Neural cell (in vitro differentiated cells): ENCODE measurements at regions not wholly inside any gene's neighbourhood (a gene's known extent, or its start where the extent isn't known, plus 50 kb on each side); places are given as distances from the start of the nearest gene placed in this dataset.

ENCODE experiments used
- H2AFZ ChIP-seq: fragments of 200-600, 300-800 bp; sonication (generic), shearing (Covaris generic); 2 replicates; pipeline ENCODE4 v1.6.0; 2014; ENCODE audit warnings: low read depth, mild to moderate bottlenecking, antibody characterized with exemption, low read length, moderate library complexity
- H3F3A ChIP-seq: fragments of 200-600 bp; shearing (Covaris generic); 2 replicates; pipeline ENCODE4 v1.6.1; 2016; ENCODE audit warnings: mild to moderate bottlenecking, moderate library complexity, mixed read lengths, antibody characterized with exemption, low read length; ENCODE audit not compliant: insufficient read depth, poor library complexity, severe bottlenecking
- H3K27ac ChIP-seq: fragments of 200-600, 300-800 bp; sonication (generic), shearing (Covaris generic); 2 replicates; pipeline ENCODE4 v1.5.1; 2014; ENCODE audit warnings: mild to moderate bottlenecking, low read length, moderate library complexity
- H3K27me3 ChIP-seq: fragments of 300-800, 200-600 bp; sonication (generic), shearing (Covaris generic); 2 replicates; pipeline ENCODE4 v1.6.0; 2014; ENCODE audit warnings: mild to moderate bottlenecking, low read depth, low read length, moderate library complexity; ENCODE audit not compliant: insufficient read depth
- H3K36me3 ChIP-seq: fragments of 300-800, 200-600 bp; sonication (generic), shearing (Covaris generic); 2 replicates; pipeline ENCODE4 v1.5.1; 2014; ENCODE audit warnings: mild to moderate bottlenecking, antibody characterized with exemption, low read length, moderate library complexity; ENCODE audit not compliant: insufficient read depth
- H3K4me2 ChIP-seq: fragments of 300-800, 200-600 bp; sonication (generic), shearing (Covaris generic); 2 replicates; pipeline ENCODE4 v1.6.0; 2014; ENCODE audit warnings: mild to moderate bottlenecking, low read length
- H3K4me3 ChIP-seq: fragments of 300-800, 200-600 bp; sonication (generic), shearing (Covaris generic); 2 replicates; pipeline ENCODE4 v1.5.1; 2014; ENCODE audit warnings: mild to moderate bottlenecking, low read length, moderate library complexity
- H3K79me2 ChIP-seq: fragments of 200-600 bp; shearing (Covaris generic); replicated peaks from 2 replicates; pipeline ENCODE4 v1.6.0; 2014; ENCODE audit warnings: mild to moderate bottlenecking, low read length, moderate library complexity; ENCODE audit not compliant: insufficient read depth
- H3K9ac ChIP-seq: fragments of 300-800, 200-600 bp; sonication (generic), shearing (Covaris generic); 2 replicates; pipeline ENCODE4 v1.6.1; 2016; ENCODE audit warnings: mild to moderate bottlenecking, low read length, mixed read lengths
- H3K9me2 ChIP-seq: fragments of 200-600 bp; shearing (Covaris generic); 2 replicates; pipeline ENCODE4 v1.6.1; 2016; ENCODE audit warnings: mild to moderate bottlenecking, low read length, mixed read lengths; ENCODE audit not compliant: insufficient read depth
- H3K9me3 ChIP-seq: fragments of 200-600, 300-800 bp; sonication (generic), shearing (Covaris generic); 2 replicates; pipeline ENCODE4 v1.6.1; 2016; ENCODE audit warnings: mild to moderate bottlenecking, mixed run types, low read length, moderate library complexity, mixed read lengths
- H4K20me1 ChIP-seq: fragments of 200-600 bp; shearing (Covaris generic); 2 replicates; pipeline ENCODE4 v1.6.1; 2016; ENCODE audit warnings: mild to moderate bottlenecking, mixed run types; ENCODE audit not compliant: insufficient read depth
- EP300 ChIP-seq: fragments of 450-650 bp; conservative IDR thresholded peaks from 2 replicates; pipeline ENCODE4 v1.6.1; 2014; ENCODE audit warnings: antibody characterized with exemption, mild to moderate bottlenecking, moderate library complexity; ENCODE audit not compliant: poor library complexity, severe bottlenecking
- EZH2 ChIP-seq: fragments of 200-600, 300-800 bp; shearing (Covaris generic), sonication (generic); IDR thresholded peaks from 2 replicates; pipeline ENCODE4 v1.6.1; 2014; ENCODE audit warnings: antibody characterized with exemption, low read length, borderline replicate concordance, mild to moderate bottlenecking; ENCODE audit not compliant: insufficient read depth, poor library complexity, severe bottlenecking
- POLR2AphosphoS5 ChIP-seq: IDR thresholded peaks from 2 replicates; pipeline ENCODE4 v1.6.1; 2012
- RAD21 ChIP-seq: fragments of 450-650 bp; conservative IDR thresholded peaks from 2 replicates; pipeline ENCODE4 v1.6.1; 2014; ENCODE audit warnings: antibody characterized with exemption, mild to moderate bottlenecking, moderate library complexity
- SMC3 ChIP-seq: fragments of 450-650 bp; conservative IDR thresholded peaks from 2 replicates; pipeline ENCODE4 v1.6.1; 2014; ENCODE audit warnings: antibody characterized with exemption, mild to moderate bottlenecking, moderate library complexity; ENCODE audit not compliant: poor library complexity
- TAF1 ChIP-seq: IDR thresholded peaks from 2 replicates; pipeline ENCODE4 v1.6.1; 2012; ENCODE audit warnings: low read depth
- TF ChIP-seq, protein P1 (sequence below): IDR thresholded peaks from 2 replicates; pipeline ENCODE4 v1.6.1; 2012; ENCODE audit warnings: borderline replicate concordance
- TF ChIP-seq, protein P2 (sequence below): fragments of 450-650 bp; IDR thresholded peaks from 2 replicates; pipeline ENCODE4 v1.5.1; 2014; ENCODE audit warnings: antibody characterized with exemption, mild to moderate bottlenecking, moderate library complexity; ENCODE audit not compliant: poor library complexity, severe bottlenecking

DNA sequence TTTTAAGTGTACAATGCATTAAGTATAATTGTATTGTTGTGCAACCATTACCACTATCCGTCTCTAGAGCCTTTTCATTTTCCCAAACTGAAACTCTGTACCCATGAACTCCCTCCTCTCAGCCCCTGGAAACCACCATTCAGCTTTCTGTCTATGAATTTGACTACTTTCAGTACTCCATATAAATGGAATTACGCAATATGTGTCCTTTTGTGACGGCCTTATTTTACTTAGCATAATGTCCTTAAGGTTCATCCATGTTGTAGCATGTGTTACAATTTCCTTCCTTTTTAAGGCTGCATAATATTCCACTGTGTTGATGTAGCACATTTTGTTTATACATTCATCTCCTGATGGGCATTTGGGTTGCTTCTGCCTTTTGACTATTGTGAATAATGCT is 143.6 kb upstream of the KCNG1 start:
- Histone ChIP-seq H3K9me2 (no peaks in the 10 kb centered on the region), H3K4me3 (no peak overlapping the region), H3F3A (no peaks in the 10 kb centered on the region), H2AFZ (no peak overlapping the region), H4K20me1 (no peaks in the 10 kb centered on the region), H3K9ac (no peak overlapping the region), H3K36me3 (no peaks in the 10 kb centered on the region), H3K79me2 (no peaks in the 10 kb centered on the region), H3K27ac (no peak overlapping the region), H3K9me3 (no peaks in the 10 kb centered on the region), H3K4me2 (no peak overlapping the region), H3K27me3 (no peaks in the 10 kb centered on the region)
- no peak for TF ChIP-seq EZH2
- TF ChIP-seq, protein P1, sequence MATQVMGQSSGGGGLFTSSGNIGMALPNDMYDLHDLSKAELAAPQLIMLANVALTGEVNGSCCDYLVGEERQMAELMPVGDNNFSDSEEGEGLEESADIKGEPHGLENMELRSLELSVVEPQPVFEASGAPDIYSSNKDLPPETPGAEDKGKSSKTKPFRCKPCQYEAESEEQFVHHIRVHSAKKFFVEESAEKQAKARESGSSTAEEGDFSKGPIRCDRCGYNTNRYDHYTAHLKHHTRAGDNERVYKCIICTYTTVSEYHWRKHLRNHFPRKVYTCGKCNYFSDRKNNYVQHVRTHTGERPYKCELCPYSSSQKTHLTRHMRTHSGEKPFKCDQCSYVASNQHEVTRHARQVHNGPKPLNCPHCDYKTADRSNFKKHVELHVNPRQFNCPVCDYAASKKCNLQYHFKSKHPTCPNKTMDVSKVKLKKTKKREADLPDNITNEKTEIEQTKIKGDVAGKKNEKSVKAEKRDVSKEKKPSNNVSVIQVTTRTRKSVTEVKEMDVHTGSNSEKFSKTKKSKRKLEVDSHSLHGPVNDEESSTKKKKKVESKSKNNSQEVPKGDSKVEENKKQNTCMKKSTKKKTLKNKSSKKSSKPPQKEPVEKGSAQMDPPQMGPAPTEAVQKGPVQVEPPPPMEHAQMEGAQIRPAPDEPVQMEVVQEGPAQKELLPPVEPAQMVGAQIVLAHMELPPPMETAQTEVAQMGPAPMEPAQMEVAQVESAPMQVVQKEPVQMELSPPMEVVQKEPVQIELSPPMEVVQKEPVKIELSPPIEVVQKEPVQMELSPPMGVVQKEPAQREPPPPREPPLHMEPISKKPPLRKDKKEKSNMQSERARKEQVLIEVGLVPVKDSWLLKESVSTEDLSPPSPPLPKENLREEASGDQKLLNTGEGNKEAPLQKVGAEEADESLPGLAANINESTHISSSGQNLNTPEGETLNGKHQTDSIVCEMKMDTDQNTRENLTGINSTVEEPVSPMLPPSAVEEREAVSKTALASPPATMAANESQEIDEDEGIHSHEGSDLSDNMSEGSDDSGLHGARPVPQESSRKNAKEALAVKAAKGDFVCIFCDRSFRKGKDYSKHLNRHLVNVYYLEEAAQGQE, result no peak
- TF ChIP-seq, protein P2, sequence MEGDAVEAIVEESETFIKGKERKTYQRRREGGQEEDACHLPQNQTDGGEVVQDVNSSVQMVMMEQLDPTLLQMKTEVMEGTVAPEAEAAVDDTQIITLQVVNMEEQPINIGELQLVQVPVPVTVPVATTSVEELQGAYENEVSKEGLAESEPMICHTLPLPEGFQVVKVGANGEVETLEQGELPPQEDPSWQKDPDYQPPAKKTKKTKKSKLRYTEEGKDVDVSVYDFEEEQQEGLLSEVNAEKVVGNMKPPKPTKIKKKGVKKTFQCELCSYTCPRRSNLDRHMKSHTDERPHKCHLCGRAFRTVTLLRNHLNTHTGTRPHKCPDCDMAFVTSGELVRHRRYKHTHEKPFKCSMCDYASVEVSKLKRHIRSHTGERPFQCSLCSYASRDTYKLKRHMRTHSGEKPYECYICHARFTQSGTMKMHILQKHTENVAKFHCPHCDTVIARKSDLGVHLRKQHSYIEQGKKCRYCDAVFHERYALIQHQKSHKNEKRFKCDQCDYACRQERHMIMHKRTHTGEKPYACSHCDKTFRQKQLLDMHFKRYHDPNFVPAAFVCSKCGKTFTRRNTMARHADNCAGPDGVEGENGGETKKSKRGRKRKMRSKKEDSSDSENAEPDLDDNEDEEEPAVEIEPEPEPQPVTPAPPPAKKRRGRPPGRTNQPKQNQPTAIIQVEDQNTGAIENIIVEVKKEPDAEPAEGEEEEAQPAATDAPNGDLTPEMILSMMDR, result no peak
- TF ChIP-seq SMC3, result no peak
- no peak for TF ChIP-seq RAD21
- TF ChIP-seq POLR2AphosphoS5, result no peak
- no peak for TF ChIP-seq EP300

DNA sequence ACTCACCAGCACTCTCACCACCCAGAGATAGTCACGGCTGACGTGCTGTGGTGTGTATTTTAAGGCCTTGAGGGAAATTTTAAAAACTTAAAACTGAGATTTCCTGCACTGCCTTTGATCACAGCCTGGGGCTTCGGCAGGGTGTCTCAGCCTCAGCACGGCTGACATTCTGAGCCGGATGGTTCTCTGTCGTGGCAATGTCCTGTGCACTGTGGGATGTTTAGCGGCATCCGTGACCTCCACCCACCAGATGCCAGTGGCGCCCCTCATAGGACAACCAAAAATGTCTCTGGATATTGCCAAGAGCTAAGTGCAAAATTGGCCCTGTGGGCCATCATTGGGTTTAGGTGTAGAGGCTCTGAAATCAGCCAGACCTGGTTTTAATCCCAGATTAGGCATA is 142.2 kb upstream of the KCNG1 start:
- Histone ChIP-seq H3K9me3 (no peaks in the 10 kb centered on the region), H4K20me1 (no peaks in the 10 kb centered on the region), H3K27ac (no peak overlapping the region), H2AFZ (no peak overlapping the region), H3K9me2 (no peaks in the 10 kb centered on the region), H3K4me3 (no peak overlapping the region), H3K79me2 (no peaks in the 10 kb centered on the region), H3K9ac (no peak overlapping the region), H3F3A (no peaks in the 10 kb centered on the region), H3K36me3 (no peaks in the 10 kb centered on the region), H3K27me3 (no peaks in the 10 kb centered on the region), H3K4me2 (no peak overlapping the region)
- TF ChIP-seq SMC3, result no peak
- no peak for TF ChIP-seq EZH2
- TF ChIP-seq TAF1, result no peak

DNA sequence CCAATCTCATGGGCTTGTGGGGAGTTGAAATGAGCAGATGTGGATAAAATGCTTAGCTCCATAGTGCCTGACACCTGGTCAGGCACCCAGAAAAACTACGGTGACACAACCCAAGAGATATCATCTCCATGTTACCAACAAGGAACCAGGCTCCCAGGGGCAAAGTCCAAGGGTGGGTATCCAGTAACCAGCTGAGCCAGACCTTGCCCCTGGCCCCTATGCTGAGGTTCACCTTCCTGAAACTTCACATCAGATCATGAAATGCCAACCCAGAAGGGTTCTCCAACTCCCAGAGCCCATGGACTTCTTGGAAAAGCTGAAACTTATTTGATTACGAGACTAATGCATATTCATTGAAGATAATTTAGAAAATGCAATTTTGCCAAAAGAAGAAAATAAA is 141.8 kb upstream of the KCNG1 start:
- no peak for TF ChIP-seq POLR2AphosphoS5
- TF ChIP-seq TAF1, result no peak
- TF ChIP-seq, protein P1, result no peak
- H3K4me2 ChIP-seq, result no peak overlapping the region
- no peaks in the 10 kb centered on the region for H3K79me2 ChIP-seq
- H4K20me1 ChIP-seq, result no peaks in the 10 kb centered on the region
- H3K9me2 ChIP-seq, result no peaks in the 10 kb centered on the region
- no peaks in the 10 kb centered on the region for H3K9me3 ChIP-seq
- H3K9ac ChIP-seq, result no peak overlapping the region
- H3K36me3 ChIP-seq, result no peaks in the 10 kb centered on the region
- H3K27ac ChIP-seq, result no peak overlapping the region
- no peak overlapping the region for H3K4me3 ChIP-seq
- H3F3A ChIP-seq, result no peaks in the 10 kb centered on the region
- H3K27me3 ChIP-seq, result no peaks in the 10 kb centered on the region
- H2AFZ ChIP-seq, result no peak overlapping the region
